WTC11 (cell line): ENCODE measurements at regions not wholly inside any gene's neighbourhood (a gene's known extent, or its start where the extent isn't known, plus 50 kb on each side); places are given as distances from the start of the nearest gene placed in this dataset.

Experiments used
- ATAC-seq: fragments of 200-7000 bp; cut with Tn5 transposase; 2 replicates; pipeline ENCODE4 v1.10.0; 2021; ENCODE audit warnings: mild to moderate bottlenecking, moderate library complexity
- CTCF ChIA-PET: fragments of 300-600 bp; sonication (Branson Sonifier 250); formaldehyde crosslinking; loops from one replicate; lab custom pipeline; 2021; ENCODE audit warnings: antibody characterized with exemption; lab: Charles Lee
- POLR2A ChIA-PET: fragments of 350-600 bp; sonication (Branson Sonifier 250); formaldehyde crosslinking; loops from one replicate; lab custom pipeline; 2021; ENCODE audit warnings: antibody characterized with exemption; lab: Charles Lee
- DNase-seq: peaks from one replicate; pipeline ENCODE4 v3.0.0; 2021; ENCODE audit warnings: low spot score
- H3K27ac Mint-ChIP-seq: 2 replicates; pipeline ENCODE4 v1.8.0; 2021; ENCODE audit warnings: mixed read lengths
- H3K27me3 Mint-ChIP-seq: 2 replicates; pipeline ENCODE4 v1.8.0; 2021; ENCODE audit warnings: low read depth, mild to moderate bottlenecking, moderate library complexity, mixed read lengths
- H3K36me3 Mint-ChIP-seq: 2 replicates; pipeline ENCODE4 v1.8.0; 2021; ENCODE audit warnings: mixed read lengths
- H3K4me1 Mint-ChIP-seq: 2 replicates; pipeline ENCODE4 v1.8.0; 2022; ENCODE audit warnings: mixed read lengths
- H3K4me3 Mint-ChIP-seq: 2 replicates; pipeline ENCODE4 v1.8.0; 2021; ENCODE audit warnings: mild to moderate bottlenecking, moderate library complexity, mixed read lengths
- H3K9me3 Mint-ChIP-seq: 2 replicates; pipeline ENCODE4 v1.8.0; 2021; ENCODE audit warnings: mixed read lengths
- CREB1 ChIP-seq: sonication (generic); formaldehyde crosslinking; IDR thresholded peaks from 2 replicates; pipeline ENCODE4 v1.8.0; 2023; ENCODE audit warnings: mild to moderate bottlenecking, missing genetic modification reagents
- CREM ChIP-seq: sonication (generic); formaldehyde crosslinking; IDR thresholded peaks from 2 replicates; pipeline ENCODE4 v1.8.1; 2022; ENCODE audit warnings: mild to moderate bottlenecking, missing genetic modification reagents, moderate library complexity
- ESRRA ChIP-seq: sonication (generic); formaldehyde crosslinking; IDR thresholded peaks from 2 replicates; pipeline ENCODE4 v1.8.1; 2022; ENCODE audit warnings: mild to moderate bottlenecking, missing genetic modification reagents, borderline replicate concordance
- ETV6 ChIP-seq: sonication (generic); formaldehyde crosslinking; IDR thresholded peaks from 2 replicates; pipeline ENCODE4 v1.8.1; 2022; ENCODE audit warnings: mild to moderate bottlenecking, missing genetic modification reagents
- FOXK1 ChIP-seq: sonication (generic); formaldehyde crosslinking; IDR thresholded peaks from 2 replicates; pipeline ENCODE4 v1.8.0; 2022; ENCODE audit warnings: mild to moderate bottlenecking, moderate library complexity, missing genetic modification reagents
- GABPB1 ChIP-seq: sonication (generic); formaldehyde crosslinking; IDR thresholded peaks from 2 replicates; pipeline ENCODE4 v1.8.1; 2023; ENCODE audit warnings: mild to moderate bottlenecking, missing genetic modification reagents
- JAZF1 ChIP-seq: fragments of 250-450 bp; sonication (Bioruptor Pico); IDR thresholded peaks from 2 replicates; pipeline ENCODE4 v1.9.0; 2021; ENCODE audit warnings: moderate library complexity, mild to moderate bottlenecking, inconsistent platforms
- NFYB ChIP-seq: sonication (generic); formaldehyde crosslinking; conservative IDR thresholded peaks from 2 replicates; pipeline ENCODE4 v1.8.0; 2022; ENCODE audit warnings: low read depth, missing genetic modification reagents
- NR2C2 ChIP-seq: sonication (generic); formaldehyde crosslinking; IDR thresholded peaks from 2 replicates; pipeline ENCODE4 v1.8.0; 2022; ENCODE audit warnings: mild to moderate bottlenecking, missing genetic modification reagents
- PRRX2 ChIP-seq: fragments of 250-450 bp; sonication (Bioruptor Pico); IDR thresholded peaks from 2 replicates; pipeline ENCODE4 v1.8.0; 2021; ENCODE audit warnings: mild to moderate bottlenecking
- SMAD4 ChIP-seq: sonication (generic); formaldehyde crosslinking; IDR thresholded peaks from 2 replicates; pipeline ENCODE4 v1.8.0; 2022; ENCODE audit warnings: mild to moderate bottlenecking, missing genetic modification reagents
- ZBTB21 ChIP-seq: sonication (generic); formaldehyde crosslinking; IDR thresholded peaks from 2 replicates; pipeline ENCODE4 v1.8.1; 2023; ENCODE audit warnings: mild to moderate bottlenecking, missing genetic modification reagents, borderline replicate concordance
- ZNF396 ChIP-seq: fragments of 250-450 bp; sonication (Bioruptor Pico); IDR thresholded peaks from 2 replicates; pipeline ENCODE4 v1.8.0; 2021; ENCODE audit warnings: mild to moderate bottlenecking, moderate library complexity, borderline replicate concordance
- ZNF671 ChIP-seq: fragments of 250-450 bp; sonication (Bioruptor Pico); IDR thresholded peaks from 2 replicates; pipeline ENCODE4 v1.8.0; 2021; ENCODE audit warnings: mild to moderate bottlenecking
- TF ChIP-seq, protein P1 (sequence below): sonication (generic); formaldehyde crosslinking; IDR thresholded peaks from 2 replicates; pipeline ENCODE4 v1.8.0; 2022; ENCODE audit warnings: mild to moderate bottlenecking, missing genetic modification reagents
- TF ChIP-seq, protein P2 (sequence below): sonication (generic); formaldehyde crosslinking; IDR thresholded peaks from 2 replicates; pipeline ENCODE4 v1.8.1; 2022; ENCODE audit warnings: low read depth, missing genetic modification reagents, borderline replicate concordance
- TF ChIP-seq, protein P3 (sequence below): sonication (generic); formaldehyde crosslinking; IDR thresholded peaks from 2 replicates; pipeline ENCODE4 v1.8.1; 2022; ENCODE audit warnings: missing genetic modification reagents, borderline replicate concordance
- TF ChIP-seq, protein P4 (sequence below): sonication (generic); formaldehyde crosslinking; conservative IDR thresholded peaks from 2 replicates; pipeline ENCODE4 v1.8.1; 2023; ENCODE audit warnings: mild to moderate bottlenecking, low read depth, missing genetic modification reagents, moderate library complexity
- TF ChIP-seq, protein P5 (sequence below): fragments of 250-450 bp; sonication (Bioruptor Pico); IDR thresholded peaks from 2 replicates; pipeline ENCODE4 v1.9.0; 2021; ENCODE audit warnings: moderate library complexity, mild to moderate bottlenecking, inconsistent platforms, borderline replicate concordance
- TF ChIP-seq, protein P6 (sequence below): sonication (generic); formaldehyde crosslinking; conservative IDR thresholded peaks from 2 replicates; pipeline ENCODE4 v1.8.1; 2022; ENCODE audit warnings: mild to moderate bottlenecking, missing genetic modification reagents

DNA sequence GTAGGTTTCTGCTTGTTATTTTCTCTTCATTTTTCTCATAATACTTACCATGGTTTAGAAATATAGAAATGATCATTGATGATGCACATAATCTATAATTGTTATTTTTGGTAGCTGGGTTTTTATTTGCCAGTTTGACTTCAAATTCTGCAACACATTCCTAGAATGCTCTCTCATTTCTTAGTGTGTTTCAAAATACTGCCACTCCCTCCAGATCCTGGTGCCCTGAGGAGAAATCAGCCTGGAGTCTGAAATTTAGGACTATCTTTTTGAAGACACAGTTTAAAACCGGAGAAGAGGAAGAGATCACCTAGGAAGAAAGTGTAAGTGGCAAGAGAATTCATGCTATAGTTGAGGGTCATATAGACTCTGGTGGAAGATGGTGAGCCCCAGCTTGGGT is 57.5 kb downstream of the TAF11L14 start:
- ChIA-PET CTCF (no interaction called here), POLR2A (no interaction called here)
- TF ChIP-seq, protein P1, sequence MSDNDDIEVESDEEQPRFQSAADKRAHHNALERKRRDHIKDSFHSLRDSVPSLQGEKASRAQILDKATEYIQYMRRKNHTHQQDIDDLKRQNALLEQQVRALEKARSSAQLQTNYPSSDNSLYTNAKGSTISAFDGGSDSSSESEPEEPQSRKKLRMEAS (CRISPR knock-in tag): no peak
- TF ChIP-seq, protein P2, sequence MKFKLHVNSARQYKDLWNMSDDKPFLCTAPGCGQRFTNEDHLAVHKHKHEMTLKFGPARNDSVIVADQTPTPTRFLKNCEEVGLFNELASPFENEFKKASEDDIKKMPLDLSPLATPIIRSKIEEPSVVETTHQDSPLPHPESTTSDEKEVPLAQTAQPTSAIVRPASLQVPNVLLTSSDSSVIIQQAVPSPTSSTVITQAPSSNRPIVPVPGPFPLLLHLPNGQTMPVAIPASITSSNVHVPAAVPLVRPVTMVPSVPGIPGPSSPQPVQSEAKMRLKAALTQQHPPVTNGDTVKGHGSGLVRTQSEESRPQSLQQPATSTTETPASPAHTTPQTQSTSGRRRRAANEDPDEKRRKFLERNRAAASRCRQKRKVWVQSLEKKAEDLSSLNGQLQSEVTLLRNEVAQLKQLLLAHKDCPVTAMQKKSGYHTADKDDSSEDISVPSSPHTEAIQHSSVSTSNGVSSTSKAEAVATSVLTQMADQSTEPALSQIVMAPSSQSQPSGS: no peak
- TF ChIP-seq, protein P3, sequence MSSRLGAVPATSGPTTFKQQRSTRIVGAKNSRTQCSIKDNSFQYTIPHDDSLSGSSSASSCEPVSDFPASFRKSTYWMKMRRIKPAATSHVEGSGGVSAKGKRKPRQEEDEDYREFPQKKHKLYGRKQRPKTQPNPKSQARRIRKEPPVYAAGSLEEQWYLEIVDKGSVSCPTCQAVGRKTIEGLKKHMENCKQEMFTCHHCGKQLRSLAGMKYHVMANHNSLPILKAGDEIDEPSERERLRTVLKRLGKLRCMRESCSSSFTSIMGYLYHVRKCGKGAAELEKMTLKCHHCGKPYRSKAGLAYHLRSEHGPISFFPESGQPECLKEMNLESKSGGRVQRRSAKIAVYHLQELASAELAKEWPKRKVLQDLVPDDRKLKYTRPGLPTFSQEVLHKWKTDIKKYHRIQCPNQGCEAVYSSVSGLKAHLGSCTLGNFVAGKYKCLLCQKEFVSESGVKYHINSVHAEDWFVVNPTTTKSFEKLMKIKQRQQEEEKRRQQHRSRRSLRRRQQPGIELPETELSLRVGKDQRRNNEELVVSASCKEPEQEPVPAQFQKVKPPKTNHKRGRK: no peak
- no peak for TF ChIP-seq CREM (CRISPR knock-in tag)
- TF ChIP-seq ESRRA: no peak
- no peak for DNase-seq
- H3K36me3 Mint-ChIP-seq: no peaks in the 10 kb centered on the region
- ATAC-seq: no peak
- peaks cover 17% of the 10 kb centered on the region; the same call in 1 of the 2 replicates for H3K9me3 Mint-ChIP-seq
- H3K27me3 Mint-ChIP-seq: no peaks in the 10 kb centered on the region
- H3K4me3 Mint-ChIP-seq: no peak overlapping the region
- peaks cover 4% of the 10 kb centered on the region; the same call in 1 of the 2 replicates for H3K4me1 Mint-ChIP-seq
- no peak overlapping the region for H3K27ac Mint-ChIP-seq

DNA sequence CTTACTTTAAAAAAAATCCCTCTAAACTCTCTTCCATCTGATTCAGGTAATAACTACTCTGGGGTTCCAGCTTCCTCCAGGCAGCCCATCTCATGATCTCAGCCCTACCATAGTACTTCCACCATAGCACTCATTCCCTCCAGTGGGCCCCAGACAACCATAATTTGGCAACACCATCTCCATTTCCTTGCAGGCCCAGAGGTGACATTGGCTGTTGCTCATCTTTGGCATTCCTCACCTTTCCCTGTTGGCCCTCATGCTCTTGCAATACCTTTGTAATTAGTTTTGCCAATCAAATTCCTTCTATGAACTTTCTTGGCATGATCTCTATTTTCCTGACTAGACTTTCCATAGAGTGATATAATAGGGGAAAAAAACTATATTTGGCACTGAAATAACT is 60.1 kb downstream of the TAF11L14 start:
- no peaks in the 10 kb centered on the region for H3K36me3 Mint-ChIP-seq
- ChIA-PET POLR2A (no interaction called here), CTCF (no interaction called here)
- peaks cover 4% of the 10 kb centered on the region; the same call in 1 of the 2 replicates for H3K4me1 Mint-ChIP-seq
- ATAC-seq (no peak), DNase-seq (no peak)
- no peak for TF ChIP-seq ZBTB21
- H3K9me3 Mint-ChIP-seq: peaks cover 26% of the 10 kb centered on the region; the same call in 1 of the 2 replicates
- H3K27me3 Mint-ChIP-seq: no peaks in the 10 kb centered on the region
- no peak overlapping the region for H3K4me3 Mint-ChIP-seq
- H3K27ac Mint-ChIP-seq: no peak overlapping the region

DNA sequence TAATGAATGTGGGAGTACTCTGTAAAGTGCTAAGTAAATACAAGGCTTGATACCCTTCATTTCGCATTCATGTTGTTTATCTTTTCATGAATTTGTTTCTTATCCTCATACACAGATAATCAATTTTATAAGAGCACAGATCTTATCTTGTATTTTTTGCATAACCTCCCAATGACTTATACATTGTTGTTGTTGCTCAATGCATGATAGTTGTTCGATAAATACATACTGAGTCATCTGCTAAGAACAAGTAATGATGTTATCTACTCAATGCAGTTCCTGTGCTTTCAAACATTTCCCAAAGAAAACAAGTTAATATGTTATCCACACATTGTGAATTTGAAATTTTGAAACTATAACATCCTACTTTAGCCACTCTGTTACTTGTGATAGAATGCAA is 60.7 kb downstream of the TAF11L14 start:
- CTCF ChIA-PET: no interaction called here
- Mint-ChIP-seq H3K4me1 (peaks cover 4% of the 10 kb centered on the region; the same call in 1 of the 2 replicates), H3K4me3 (no peak overlapping the region), H3K9me3 (peaks cover 23% of the 10 kb centered on the region; the same call in 1 of the 2 replicates), H3K27me3 (no peaks in the 10 kb centered on the region), H3K36me3 (no peaks in the 10 kb centered on the region), H3K27ac (no peak overlapping the region)
- DNase-seq (no peak), ATAC-seq (no peak)
- POLR2A ChIA-PET: no interaction called here
- TF ChIP-seq NFYB (CRISPR knock-in tag): no peak
- TF ChIP-seq PRRX2 (CRISPR knock-in tag): no peak
- TF ChIP-seq ETV6 (CRISPR knock-in tag): no peak
- TF ChIP-seq JAZF1 (CRISPR knock-in tag): no peak
- no peak for TF ChIP-seq CREB1 (CRISPR knock-in tag)
- TF ChIP-seq, protein P4, sequence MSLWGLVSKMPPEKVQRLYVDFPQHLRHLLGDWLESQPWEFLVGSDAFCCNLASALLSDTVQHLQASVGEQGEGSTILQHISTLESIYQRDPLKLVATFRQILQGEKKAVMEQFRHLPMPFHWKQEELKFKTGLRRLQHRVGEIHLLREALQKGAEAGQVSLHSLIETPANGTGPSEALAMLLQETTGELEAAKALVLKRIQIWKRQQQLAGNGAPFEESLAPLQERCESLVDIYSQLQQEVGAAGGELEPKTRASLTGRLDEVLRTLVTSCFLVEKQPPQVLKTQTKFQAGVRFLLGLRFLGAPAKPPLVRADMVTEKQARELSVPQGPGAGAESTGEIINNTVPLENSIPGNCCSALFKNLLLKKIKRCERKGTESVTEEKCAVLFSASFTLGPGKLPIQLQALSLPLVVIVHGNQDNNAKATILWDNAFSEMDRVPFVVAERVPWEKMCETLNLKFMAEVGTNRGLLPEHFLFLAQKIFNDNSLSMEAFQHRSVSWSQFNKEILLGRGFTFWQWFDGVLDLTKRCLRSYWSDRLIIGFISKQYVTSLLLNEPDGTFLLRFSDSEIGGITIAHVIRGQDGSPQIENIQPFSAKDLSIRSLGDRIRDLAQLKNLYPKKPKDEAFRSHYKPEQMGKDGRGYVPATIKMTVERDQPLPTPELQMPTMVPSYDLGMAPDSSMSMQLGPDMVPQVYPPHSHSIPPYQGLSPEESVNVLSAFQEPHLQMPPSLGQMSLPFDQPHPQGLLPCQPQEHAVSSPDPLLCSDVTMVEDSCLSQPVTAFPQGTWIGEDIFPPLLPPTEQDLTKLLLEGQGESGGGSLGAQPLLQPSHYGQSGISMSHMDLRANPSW: no peak
- TF ChIP-seq, protein P2: no peak
- TF ChIP-seq, protein P5, sequence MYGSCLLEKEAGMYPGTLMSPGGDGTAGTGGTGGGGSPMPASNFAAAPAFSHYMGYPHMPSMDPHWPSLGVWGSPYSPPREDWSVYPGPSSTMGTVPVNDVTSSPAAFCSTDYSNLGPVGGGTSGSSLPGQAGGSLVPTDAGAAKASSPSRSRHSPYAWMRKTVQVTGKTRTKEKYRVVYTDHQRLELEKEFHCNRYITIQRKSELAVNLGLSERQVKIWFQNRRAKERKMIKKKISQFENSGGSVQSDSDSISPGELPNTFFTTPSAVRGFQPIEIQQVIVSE (CRISPR knock-in tag): no peak
- no peak for TF ChIP-seq ZNF671
- TF ChIP-seq NR2C2: no peak
- no peak for TF ChIP-seq GABPB1
- no peak for TF ChIP-seq ZNF396 (CRISPR knock-in tag)
- TF ChIP-seq, protein P6, sequence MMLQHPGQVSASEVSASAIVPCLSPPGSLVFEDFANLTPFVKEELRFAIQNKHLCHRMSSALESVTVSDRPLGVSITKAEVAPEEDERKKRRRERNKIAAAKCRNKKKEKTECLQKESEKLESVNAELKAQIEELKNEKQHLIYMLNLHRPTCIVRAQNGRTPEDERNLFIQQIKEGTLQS (CRISPR knock-in tag): no peak
- no peak for TF ChIP-seq FOXK1
- no peak for TF ChIP-seq SMAD4 (CRISPR knock-in tag)
